HUDEP-2 (cell line): ENCODE measurements at regions not wholly inside any gene's neighbourhood (a gene's known extent, or its start where the extent isn't known, plus 50 kb on each side); places are given as distances from the start of the nearest gene placed in this dataset.
"Not testable (repeated sequence)": the region's sequence is repeated elsewhere in the genome, so short reads cannot be mapped to it uniquely, and the experiment has no call there.

ENCODE experiments used
- DNase-seq, 76 experiments: peaks; one replicate each; lab custom pipeline; 2025; ENCODE audit not compliant: unreplicated experiment in 76 of 76; lab: John Stamatoyannopoulos, UW

GRCh38 chr19:28319227-28319626 lies 893.7 kb downstream of the UQCRFS1 start:
- DNase-seq, result no peak

- no peak for DNase-seq
These were observed 894.3 kb downstream of the UQCRFS1 start for GRCh38 chr19:28318469-28319179.

- DNase-seq, result no peak
These were observed 896.5 kb downstream of the UQCRFS1 start for GRCh38 chr19:28316464-28316863.

GRCh38 chr19:28314756-28315155 lies 898.2 kb downstream of the UQCRFS1 start:
- DNase-seq, result no peak

GRCh38 chr19:28314287-28314686 lies 898.7 kb downstream of the UQCRFS1 start:
- no peak for DNase-seq

GRCh38 chr19:28313633-28314032 lies 899.3 kb downstream of the UQCRFS1 start:
- DNase-seq, result no peak

- DNase-seq, result no peak
These were observed 900.7 kb downstream of the UQCRFS1 start for GRCh38 chr19:28312269-28312668.

GRCh38 chr19:28310829-28311228 lies 902.1 kb downstream of the UQCRFS1 start:
- DNase-seq, result not testable (repeated sequence)

- no peak for DNase-seq
These were observed 903.9 kb downstream of the UQCRFS1 start for GRCh38 chr19:28309070-28309469.

GRCh38 chr19:28307963-28308362 lies 905.0 kb downstream of the UQCRFS1 start:
- no peak for DNase-seq

GRCh38 chr19:28307487-28307886 lies 905.5 kb downstream of the UQCRFS1 start:
- no peak for DNase-seq

GRCh38 chr19:28305513-28305912 lies 907.4 kb downstream of the UQCRFS1 start:
- DNase-seq, result no peak

- DNase-seq, result no peak
These were observed 909.4 kb downstream of the UQCRFS1 start for GRCh38 chr19:28303502-28303901.

GRCh38 chr19:28301961-28302360 lies 911.0 kb downstream of the UQCRFS1 start:
- no peak for DNase-seq

- no peak for DNase-seq
These were observed 911.5 kb downstream of the UQCRFS1 start for GRCh38 chr19:28301463-28301862.

GRCh38 chr19:28299649-28300048 lies 913.3 kb downstream of the UQCRFS1 start:
- no peak for DNase-seq

- no peak for DNase-seq
These were observed 915.3 kb downstream of the UQCRFS1 start for GRCh38 chr19:28297586-28298157.

GRCh38 chr19:28297036-28297435 lies 915.9 kb downstream of the UQCRFS1 start:
- no peak for DNase-seq

GRCh38 chr19:28296506-28296905 lies 916.4 kb downstream of the UQCRFS1 start:
- no peak for DNase-seq

- not testable (repeated sequence) for DNase-seq
These were observed 918.0 kb downstream of the UQCRFS1 start for GRCh38 chr19:28294975-28295374.

- peak in 17 of 76 experiments; percentile 2 to 67 (median 38) for DNase-seq
These were observed 918.6 kb downstream of the UQCRFS1 start for GRCh38 chr19:28294395-28294794.

- no peak for DNase-seq
These were observed 919.3 kb downstream of the UQCRFS1 start for GRCh38 chr19:28293685-28294084.
